IPS DF 4.7 (cell line): ENCODE measurements at regions not wholly inside any gene's neighbourhood (a gene's known extent, or its start where the extent isn't known, plus 50 kb on each side); places are given as distances from the start of the nearest gene placed in this dataset.
A peak's percentile ranks its signal among the peaks of the same experiment; 100 is the strongest.
"Not testable (repeated sequence)": the region's sequence is repeated elsewhere in the genome, so short reads cannot be mapped to it uniquely, and the experiment has no call there.

Experiments
- DNase-seq: peaks from one replicate; pipeline ENCODE4 v3.0.0-alpha.2; 2013; ENCODE audit warnings: low spot score; ENCODE audit errors: extremely low read depth

DNA sequence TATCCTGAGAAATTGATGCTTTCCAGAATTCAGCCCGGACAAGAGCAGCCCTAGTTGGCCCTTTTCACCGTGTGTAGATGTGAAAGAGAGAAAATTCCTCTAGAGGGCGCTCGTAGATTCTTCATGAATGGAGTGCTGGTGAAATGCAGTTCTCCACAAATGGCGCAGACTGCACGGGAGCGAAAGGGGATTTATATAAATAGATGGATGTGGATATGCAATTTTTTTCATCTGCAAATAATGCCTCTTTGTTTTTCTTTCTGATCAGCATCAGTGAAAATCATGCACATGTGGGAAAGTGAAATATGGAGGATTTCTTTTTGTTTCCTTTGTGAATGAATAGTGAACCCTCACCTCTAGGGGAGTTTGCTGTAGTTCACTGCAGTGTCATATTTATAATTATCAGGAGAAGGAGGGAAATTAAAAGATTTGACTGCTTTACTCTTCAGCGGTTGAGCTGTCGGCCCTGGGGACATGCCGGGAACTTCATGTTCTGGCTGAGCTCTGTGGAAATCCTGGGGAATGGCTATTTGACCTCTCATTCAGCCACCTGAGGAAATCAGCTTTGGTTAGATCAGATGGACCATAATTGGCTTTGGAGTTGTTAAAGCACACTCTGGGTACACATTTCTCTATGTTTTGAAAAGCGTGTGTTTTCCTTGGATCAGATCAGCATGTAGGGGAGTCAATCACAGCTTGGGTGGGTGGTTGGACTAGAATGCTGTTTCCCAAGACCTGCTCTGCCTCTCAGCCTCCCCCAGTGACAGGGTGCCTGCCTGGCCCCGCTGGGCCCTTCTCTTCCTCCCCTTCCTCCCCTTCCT is 115.0 kb upstream of the SHISA3 start:
- DNase-seq: no peak

- no peak for DNase-seq
Observed at GRCh38 chr4:42284030-42284429, 113.3 kb upstream of the SHISA3 start.

- DNase-seq: not testable (repeated sequence)
Observed at GRCh38 chr4:42288876-42289275, 108.4 kb upstream of the SHISA3 start.

DNA sequence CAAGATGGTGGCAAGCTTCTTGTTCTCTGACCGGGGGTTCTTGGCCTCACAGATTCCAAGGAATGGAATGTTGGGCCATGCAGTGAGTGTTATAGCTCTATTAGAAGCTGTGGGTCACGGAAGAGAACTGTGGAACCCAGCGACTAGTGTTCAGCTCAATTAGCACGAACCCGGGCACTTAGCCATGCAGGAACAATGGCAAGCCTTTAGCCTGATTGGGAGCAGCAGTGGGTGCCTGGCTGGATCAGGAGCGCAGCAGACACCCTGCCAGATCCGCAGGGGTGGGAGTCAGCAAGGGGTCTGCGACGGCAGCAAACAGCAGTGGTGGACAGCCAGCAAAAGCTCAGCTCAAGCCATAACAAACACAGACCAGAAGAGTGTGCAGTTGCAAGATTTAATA is 105.1 kb upstream of the SHISA3 start:
- not testable (repeated sequence) for DNase-seq

DNA sequence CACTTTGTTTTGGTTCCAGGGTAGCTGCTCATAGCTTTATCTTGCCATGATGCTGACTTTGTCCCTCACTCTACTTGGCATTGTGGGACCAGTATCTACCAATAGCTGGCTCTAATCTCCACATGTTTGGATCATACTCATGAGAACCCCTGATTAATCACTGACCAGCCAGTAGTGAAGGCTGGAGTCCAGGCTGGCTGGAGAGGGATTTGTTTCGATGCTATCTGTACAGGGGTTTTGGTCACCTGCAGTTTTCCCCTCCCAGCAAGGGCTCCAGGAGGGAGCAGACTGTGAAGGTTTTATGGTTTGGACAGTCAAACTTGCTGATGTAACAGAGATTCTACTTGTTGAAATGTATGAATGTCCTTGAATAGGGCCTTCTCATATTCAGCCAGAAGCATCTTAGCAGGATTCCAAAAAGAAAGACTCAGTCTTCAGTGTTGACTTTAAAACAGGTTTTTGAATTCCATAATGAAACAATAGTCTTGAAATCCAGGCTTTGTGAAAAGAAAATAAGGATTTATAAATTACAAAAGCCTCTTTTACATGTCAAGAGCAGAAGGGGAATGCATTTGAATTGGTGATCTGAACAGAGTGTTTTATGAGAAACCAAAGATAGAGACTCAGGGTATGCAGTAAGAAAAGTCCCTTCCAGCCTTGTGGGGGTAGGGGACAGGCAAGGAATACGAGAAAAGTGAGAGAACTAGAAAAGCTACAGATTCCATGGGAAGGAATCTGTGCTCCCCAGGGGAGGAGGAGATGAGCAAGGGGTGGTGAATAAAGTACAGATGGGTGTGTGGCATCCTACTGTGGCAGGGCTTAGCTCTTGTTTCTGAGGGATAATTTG is 103.1 kb upstream of the SHISA3 start:
- peak; percentile 83 for DNase-seq

- DNase-seq: no peak
Observed at GRCh38 chr4:42296196-42296595, 101.1 kb upstream of the SHISA3 start.

GRCh38 chr4:42302348-42302747 is 94.9 kb upstream of the SHISA3 start:
- no peak for DNase-seq

DNA sequence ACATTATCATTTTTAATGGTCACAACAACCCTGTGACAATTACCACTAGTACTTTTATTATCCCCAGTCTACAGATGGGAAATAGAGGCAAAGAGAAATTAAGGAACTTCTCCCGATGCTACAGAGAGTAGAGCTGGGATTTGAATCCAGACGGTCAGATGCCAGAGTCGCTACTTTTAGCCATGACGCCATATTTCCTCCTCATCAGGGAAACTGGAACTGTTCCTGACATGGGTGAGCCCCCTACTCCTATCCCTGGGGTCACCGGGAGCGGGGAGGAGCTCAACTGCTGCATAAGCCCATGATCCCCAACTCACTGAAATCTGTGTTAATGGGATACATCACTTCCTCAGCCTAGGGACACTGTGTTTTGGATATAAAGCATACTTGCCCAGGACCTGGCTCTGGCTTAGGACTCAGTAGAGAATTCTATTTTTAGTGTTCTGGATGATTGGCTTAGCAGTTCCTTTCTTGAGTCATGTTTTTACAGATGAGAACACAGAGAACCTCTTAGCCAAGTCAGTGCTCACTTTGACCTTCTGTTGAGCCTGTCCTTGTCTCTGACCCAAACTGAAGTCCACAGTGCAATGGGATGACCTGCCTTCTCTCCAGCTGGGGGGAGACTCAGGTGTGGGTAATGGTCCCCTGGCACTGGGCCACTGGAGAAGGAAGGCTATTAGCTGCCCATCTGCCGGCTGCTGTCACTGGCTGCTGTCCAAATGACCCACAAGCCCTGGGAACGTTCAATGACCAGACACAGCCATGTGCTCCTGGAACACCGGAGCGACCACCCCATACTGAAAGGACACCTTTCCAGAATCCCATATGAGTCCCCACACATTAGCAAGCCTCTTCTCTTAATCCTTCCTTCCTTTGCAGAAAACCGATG is 90.8 kb upstream of the SHISA3 start:
- DNase-seq: no peak

DNA sequence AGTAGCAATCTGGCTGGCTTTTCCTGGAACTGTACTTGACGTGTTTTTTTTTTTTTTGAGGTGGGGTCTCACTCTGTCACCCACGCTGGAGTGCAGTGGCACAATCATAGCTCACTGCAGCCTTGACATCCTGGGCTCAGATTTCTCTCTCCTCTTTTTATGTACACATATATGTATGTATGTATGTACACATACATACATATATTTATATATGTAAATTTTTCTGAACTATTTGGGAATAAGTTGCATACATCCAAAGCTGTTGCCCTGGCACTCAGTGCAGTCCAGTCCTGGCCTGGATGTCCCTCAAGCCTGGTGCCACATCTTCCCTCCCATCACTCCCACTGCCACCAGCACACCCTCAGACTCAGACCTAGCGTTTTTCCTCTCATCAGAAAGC is 89.0 kb upstream of the SHISA3 start:
- no peak for DNase-seq

DNA sequence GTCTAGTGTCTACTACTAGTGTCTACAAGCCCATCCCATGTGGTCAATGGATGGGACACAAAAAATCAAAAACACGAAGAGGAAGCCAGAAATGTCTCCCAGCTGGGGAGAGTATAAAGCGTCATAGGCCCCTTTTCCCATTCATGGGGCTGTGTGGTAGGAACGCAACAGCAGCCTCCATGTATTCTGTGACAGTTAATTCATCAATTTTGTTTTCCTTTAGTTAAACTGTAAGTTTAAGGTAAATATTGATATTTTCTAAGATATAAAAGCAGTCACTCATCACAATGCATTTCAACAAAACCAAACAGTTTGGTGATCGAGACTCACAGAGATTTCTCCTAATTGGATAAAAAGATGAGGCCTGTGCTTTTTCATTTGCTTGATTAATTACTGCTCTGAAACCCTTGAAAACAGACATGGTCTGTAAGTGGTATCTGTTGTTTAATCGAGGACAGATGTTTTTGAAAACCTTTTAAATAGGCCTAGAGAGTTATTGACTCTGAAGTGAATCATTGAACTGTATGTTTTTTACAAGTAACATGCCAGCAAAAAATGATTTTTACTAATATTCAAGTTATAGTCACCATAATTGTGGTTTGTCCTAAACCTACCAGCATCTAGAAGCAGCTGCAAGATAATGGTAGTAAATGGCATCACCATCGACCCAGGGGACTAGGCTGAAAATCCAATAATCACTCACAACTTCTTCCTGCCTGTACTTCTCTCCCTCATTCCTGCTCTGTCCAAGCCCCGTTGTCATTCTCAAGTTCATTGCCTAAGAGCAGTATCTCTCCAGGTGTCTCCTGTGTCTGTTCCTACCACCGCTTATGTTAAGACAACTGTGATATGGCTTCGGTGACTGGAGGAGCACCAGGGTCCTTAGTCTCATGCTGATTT is 87.7 kb upstream of the SHISA3 start:
- no peak for DNase-seq

DNA sequence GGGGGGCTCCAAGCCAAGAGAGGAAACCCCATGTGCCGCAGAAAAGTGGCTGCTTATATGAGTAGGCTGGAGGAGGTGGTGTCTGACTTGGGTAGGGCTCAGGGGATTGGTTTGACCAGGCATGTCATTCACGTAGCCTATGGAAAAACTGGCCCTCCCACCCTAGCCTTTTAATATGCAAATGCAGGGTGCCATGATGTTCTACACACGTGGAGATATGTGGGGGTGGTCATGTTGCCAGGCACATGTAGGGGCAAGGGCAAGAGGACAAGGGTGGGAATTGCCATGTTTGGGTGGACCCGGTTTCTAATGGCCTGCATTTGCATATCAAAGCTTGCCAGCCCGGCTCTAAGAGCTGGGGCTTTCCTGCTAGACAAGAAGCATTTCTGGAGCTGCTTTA is 86.9 kb upstream of the SHISA3 start:
- DNase-seq: no peak

GRCh38 chr4:42310806-42311205 is 86.5 kb upstream of the SHISA3 start:
- no peak for DNase-seq

GRCh38 chr4:42311591-42311990 is 85.7 kb upstream of the SHISA3 start:
- DNase-seq: no peak

DNA sequence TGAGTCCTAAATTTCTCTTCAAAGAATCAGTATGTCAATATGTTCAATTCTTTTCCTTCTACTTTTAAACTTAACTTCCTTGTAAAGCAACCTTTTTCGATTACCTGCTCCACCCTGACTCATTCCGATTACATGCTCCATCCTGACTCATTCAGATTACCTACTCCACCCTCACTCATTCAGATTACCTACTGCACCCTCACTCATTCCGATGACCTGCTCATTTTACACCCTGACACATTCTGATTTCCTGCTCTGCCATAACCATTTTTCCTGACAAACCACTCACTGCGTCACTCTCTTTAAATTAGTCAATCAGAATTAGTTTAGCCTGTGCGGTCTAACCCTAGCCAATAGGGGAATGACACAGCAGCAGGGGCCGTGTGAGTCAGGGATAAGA is 83.9 kb upstream of the SHISA3 start:
- DNase-seq: not testable (repeated sequence)

- no peak for DNase-seq
Observed at GRCh38 chr4:42313872-42314271, 83.4 kb upstream of the SHISA3 start.

GRCh38 chr4:42315231-42315630 is 82.1 kb upstream of the SHISA3 start:
- DNase-seq: no peak

DNA sequence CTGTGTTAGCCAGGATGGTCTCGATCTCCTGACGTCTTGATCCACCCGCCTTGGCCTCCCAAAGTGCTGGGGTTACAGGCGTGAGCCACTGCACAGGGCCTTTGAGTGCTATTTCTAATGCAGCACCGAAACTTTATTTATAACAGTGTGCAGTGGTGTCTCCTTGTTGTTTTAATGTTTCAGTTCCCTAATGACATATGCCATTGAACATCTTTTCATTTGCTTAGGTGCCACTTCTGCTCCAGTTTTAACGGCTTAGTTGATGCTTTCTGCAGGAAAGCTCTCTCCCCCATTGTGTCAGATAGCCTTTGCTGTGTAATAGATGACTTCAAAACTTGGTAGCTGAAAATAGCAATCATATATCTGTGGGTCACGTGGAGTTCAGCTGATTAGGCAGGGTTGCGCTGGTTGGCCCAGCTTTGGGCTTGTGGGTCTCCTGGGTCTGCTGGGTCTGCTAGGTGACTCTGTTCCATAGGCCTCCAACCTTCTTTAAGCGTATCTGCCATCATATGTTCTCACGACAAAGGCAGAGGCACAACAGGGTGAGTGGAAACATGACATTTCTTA is 76.4 kb upstream of the SHISA3 start:
- no peak for DNase-seq

DNA sequence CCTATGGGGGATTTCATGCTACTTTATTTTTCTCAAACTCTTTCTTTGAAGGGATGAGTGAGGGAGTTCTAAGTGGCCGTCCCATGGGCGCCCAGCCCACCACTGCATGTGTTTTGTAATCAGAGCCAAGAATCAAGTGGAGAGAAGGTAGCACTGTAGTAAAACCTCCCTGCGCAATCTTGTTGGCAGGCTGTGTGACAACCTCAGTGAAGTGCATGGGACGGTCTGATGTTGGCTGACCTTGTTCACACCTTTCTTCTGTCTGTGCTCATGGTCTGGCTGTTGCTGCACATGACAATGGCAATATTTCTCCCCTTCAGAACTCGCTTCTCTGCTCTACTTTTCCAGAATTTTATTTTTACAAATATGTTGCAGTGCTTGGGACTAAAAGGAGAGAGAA is 71.2 kb upstream of the SHISA3 start:
- no peak for DNase-seq

- no peak for DNase-seq
Observed at GRCh38 chr4:42326524-42326923, 70.8 kb upstream of the SHISA3 start.

DNA sequence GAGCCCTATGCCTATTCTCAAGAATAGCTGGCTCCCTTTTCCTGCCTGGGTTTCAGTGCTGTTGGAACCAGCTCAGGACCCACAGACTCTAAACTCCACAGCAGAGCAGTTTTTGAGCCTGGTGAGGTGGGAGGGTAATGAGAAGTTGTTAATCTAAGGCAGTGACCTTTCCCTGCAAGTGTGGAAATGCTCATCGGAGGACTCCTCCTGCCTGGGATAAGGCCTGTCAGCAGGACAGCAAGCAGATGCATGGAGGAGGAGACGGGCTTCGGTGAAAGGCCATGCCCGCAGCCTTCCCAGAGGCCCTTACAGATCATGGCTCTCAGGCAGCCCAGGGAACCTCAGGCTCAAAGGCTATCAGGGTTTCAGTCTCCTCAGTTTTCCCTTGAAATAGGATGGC is 70.0 kb upstream of the SHISA3 start:
- DNase-seq: no peak
